GM18519 (cell line): ENCODE measurements at regions not wholly inside any gene's neighbourhood (a gene's known extent, or its start where the extent isn't known, plus 50 kb on each side); places are given as distances from the start of the nearest gene placed in this dataset.

Experiments
- ATAC-seq: cut with Tn5 transposase; IDR thresholded peaks from one replicate; pipeline ENCODE4 v1.9.1; 2021; ENCODE audit warnings: mild to moderate bottlenecking, moderate library complexity; ENCODE audit not compliant: unreplicated experiment, low FRiP score

DNA sequence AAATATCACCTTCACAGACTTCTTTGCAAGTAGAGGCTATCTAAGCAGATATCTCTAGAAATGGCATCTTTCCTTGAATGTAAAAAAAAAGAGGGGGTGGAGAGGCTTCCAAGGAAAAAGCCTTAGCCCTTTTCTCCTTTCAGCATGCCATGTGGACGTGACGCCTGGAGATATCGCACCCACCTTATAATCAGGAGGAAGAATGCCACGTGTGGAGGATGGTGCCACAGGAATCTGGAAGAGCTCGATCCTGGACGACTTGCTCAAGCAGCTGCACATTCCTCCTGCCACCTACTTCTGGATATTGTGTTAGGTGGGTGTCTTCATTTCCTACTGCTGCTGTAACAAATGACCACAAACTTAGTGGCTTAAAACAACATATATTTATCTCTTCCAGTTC, 203.6 kb downstream of the NUAK1 start:
- ATAC-seq: no peak

DNA sequence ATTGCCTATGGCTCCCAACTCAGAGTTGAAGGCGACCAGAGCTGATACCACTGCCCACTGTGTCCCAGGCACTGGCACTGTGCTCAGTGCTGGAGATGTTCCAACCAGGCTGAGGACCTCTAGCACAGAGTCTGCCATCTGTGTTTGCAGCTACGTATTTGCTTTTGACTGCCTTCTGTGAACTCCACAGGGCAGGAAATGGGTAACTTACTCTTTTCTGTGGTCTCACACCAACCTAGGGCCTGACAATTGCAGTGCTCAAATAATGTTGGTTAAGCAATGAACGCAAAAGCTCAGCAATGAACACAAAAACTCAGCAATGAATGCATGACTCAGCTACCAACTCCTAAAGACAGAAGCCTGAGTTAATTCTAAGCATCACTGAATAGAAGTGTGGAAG, 202.8 kb downstream of the NUAK1 start:
- no peak for ATAC-seq

DNA sequence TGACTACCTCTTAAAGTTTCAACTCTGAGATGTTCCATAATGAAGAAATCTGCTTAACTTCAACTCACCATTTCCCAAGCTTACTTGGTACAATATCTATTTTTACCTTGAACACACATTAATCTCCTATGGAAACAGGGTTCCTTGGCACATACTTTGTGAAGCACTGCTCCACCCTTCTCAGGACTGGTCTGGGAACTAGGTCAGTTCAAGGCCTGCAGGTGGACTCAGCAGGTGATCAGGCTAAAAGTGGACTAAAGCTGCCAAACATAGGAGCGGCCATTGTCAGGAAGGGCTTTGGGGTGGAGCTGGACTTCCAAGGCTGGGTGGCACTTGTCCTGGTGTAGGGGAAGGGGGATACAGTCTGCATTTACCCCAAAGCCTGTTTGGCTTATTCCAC, 202.3 kb downstream of the NUAK1 start:
- ATAC-seq: no peak

DNA sequence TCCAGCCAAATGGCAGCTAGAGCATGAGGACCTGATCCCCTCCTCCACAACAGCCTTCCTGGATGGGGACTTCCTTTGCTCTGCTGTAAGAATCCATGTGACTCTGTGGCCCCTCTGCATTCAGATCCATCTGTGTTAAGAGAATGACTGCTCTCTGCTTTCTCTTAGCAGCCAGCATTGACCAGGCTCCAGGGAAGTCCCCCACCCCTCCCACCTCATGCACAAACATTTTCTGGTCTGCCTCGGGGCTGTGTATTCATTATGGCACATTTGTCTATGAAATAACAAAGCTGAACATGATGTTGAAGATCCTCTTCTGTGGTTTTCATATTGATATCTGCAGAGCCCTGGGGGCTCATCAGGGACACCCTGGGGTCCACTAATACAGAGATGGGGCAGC, 201.7 kb downstream of the NUAK1 start:
- ATAC-seq: no peak

DNA sequence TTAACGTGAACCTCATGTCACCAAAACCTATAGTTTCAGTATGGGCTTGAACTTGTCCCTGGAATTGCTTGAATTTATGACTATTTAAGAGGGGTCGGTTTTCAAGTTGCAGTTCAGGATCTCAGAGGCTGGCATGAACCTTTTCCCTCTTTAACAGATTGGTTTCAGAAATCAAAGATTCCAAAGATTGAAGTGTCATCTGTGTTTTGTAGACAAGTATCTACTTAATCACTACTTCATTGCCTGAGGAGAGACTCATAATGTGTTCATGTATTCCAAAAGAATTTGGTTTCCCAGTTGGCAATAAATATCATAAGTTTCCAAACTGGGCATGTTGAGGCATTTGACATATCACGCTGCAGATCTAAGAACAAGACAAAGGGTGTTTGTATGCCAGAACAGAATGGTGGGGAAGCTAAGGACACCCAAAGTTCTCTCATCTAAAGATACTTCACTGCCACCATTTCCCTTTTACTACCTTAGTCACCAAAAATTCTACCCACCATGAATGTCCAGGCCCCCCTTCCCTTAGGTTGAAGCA, 199.5 kb downstream of the NUAK1 start:
- no peak for ATAC-seq

DNA sequence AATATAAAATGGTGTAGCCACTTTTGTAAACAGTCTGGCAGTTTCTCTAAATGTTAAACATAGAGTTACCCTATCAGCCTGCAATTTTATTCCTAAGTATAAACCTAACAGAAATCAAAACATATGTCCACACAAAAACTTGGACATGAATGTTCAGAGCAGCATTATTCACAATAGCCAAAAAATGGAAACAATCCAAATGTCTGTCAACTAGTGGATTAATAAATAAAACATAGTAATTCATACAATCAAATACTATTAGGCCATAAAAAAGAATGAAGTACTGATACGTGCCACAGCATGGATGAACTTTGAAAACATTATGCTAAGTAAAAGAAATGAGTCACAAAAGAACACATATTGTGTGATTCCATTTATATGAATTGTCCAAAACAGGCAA, 196.5 kb downstream of the NUAK1 start:
- ATAC-seq: no peak

DNA sequence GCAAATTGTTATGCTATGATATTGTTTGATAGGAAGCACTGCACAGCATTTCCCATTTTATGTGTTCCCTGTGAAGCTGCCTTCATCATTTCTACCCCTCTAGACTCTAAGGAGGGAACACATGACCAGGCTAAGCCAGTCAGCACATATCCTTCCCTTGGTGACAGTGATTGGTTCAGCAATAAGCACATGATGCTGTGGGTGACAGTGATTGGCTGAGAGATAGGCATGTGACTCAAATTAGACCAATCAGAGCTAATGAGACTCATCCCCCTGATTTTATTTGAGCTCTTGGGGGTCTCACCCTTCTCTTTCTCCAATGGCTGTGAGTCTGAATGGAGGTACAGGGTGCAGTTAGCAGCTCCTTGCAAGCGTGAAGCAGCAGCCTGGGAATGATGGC, 195.2 kb downstream of the NUAK1 start:
- ATAC-seq: no peak

DNA sequence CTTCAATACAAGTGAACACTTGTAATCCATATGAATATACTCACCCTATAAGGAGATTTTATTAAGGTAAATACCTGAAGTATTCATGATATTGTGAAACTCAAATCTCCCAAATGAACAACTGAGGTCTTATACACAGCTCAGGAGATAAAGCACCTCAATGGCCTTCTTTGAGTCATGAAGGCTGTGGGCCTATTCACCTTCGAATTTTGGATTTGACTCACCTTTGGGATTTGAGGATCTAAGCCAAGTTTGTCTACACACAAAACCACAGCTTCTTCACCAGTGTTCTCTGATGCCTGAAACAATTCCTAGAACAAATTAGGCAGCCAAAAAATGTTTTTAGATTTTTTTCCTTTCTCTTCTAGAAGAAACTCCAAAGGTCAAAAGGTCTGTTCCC, 194.1 kb downstream of the NUAK1 start:
- no peak for ATAC-seq

DNA sequence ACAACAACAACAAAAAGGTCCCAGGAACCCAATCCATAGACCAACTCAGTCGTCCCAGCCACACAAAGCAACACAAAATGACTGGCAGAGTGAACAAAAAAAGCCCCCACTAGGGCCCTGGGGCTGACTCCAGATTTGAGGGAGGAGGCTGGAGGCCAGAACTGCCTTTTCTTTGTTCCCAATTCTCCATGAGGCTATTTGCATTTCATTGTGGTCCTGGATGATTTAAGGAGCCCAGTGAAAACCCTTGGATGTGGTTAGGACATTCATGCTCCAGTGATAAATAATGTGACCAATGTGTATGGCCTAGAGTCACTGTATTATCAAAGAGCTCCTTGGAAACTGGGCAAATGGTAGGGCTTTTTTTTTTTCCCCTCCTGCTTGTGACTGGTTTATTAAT, 192.9 kb downstream of the NUAK1 start:
- no peak for ATAC-seq

DNA sequence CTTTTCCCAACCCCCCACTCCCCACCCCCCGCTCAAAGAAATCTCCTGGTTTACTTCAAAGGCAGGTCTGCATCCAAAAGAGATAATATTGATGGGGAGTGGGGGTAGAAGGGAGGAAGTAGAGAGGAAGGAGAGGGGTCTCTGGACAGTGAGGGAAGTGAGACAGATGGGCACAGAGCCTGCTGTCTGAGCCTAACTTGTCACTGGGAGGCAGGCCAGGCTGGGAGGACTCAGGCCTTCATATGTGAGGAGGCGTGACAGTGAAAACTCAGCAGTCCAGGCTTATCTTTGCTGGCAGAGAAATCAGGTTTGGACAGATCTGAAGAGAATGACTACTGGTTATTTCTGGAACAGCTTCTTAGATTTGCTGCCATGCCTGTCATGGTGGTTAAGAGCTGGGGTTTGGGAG, 192.3 kb downstream of the NUAK1 start:
- no peak for ATAC-seq

DNA sequence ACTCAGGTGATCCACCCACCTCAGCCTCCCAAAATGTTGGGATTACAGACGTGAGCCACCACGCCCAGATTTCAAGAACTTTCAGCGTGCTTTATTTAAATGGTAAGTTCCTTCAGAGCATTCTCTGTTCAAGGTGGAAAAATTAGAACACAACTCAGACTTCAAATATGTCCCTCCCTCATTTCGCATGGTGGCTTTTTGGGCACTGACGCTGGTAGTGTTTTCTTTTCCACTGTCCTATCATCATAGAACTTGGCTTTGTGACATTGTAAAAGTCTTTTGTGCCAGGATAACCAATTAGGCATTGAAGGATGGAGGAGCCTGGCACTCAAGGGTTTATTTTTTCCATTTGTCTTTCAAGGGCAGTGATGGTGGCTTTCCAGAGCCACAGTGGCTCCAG, 190.8 kb downstream of the NUAK1 start:
- no peak for ATAC-seq

DNA sequence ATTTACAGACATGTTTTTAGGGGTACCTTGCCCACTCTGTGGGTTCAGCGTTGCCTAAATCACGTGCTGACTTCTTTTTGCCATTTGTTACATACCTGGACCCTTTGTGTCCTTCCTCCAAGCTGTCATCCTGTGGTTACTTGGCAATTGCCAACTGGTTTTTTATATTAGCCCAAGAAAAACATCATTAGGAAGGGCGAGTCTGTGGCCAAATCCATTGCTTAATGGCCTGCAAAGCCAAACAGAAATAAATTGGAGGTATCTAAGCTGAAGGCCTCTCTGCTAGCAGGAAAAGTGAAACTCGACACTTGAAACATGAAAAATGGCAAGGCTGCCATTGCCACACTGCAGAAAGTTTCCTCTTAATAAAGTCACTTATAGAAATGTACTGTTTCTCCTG, 190.4 kb downstream of the NUAK1 start:
- ATAC-seq: no peak

DNA sequence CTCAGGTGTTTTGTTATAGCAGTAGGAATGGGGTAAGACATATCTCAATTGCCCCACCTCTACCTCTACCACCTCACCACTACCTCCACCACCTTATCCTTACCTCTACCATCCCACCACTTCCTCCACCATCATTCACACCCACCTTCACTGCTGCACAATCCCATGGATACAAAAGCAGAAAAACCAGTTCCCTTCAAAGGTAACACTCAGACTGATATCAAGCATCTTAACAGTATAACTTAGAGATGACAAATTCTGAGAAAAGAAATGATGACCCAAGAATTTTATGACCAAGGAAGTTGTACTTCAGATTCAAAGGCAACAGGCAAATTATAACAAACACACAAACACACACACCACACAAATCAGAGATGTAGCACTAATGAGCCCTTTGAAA, 189.4 kb downstream of the NUAK1 start:
- ATAC-seq: no peak

DNA sequence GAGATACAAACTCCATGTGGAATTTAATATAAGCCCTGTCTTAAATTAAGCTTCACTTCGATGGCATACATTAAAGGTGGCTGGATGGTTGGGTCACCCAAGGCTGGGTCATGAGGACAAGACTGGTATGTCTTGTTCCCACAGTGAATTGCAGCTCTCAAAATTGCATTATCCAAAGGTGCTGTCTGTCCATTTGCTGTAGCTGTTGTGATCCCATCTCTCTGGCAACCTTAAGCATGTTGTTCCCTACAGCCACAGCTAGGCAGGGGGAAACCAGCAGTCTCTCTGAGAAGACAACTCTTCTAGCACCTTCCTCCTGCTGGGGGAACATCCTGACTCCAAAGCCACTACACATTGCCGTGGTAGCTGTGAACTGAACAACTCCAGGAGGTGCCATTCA, 187.0 kb downstream of the NUAK1 start:
- no peak for ATAC-seq

DNA sequence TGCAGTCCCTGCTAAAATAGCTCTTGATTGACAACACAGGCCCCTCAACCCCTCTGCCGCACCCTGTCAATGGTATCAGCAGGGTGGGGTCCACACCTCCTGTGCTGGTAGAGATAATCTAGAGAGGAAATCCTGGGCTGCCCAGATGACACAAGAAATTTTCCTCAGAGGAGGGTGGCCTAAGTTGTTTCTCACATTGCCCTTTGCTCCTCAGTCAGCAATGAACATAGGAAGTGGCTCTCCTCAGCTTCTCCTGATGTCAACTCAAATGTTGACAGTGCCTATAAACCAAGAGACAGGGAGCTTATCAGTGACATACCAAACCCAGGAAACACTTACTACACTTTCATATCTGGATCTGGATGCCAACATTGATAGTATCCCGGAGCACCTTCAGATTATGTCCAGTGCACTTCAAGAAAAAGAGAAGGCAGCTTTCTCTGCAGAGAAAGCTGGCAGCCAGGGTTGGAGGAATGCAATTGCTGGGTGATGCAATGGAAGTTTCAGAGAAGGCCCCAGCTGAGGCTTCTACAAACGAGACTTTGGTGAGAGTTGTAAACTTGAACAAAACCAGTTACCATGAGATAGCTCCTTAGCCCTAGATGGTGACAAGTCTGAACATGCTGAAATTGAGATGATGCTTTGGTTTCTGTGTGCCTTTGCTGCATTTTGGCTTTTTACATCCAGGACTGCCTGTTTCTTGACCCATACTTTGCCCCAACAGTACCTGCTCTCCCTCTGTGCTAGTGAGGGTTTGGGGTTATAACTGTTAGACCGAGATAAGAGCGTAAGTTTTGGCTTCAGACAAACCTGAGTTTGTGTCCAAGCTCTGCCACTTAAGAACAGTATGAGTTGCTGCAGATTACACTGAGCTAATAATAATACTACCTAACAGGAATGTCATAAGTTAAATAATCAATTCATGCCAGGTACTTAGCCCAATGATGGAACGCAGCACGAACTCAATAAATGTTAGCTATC, 183.5 kb downstream of the NUAK1 start:
- ATAC-seq: no peak

DNA sequence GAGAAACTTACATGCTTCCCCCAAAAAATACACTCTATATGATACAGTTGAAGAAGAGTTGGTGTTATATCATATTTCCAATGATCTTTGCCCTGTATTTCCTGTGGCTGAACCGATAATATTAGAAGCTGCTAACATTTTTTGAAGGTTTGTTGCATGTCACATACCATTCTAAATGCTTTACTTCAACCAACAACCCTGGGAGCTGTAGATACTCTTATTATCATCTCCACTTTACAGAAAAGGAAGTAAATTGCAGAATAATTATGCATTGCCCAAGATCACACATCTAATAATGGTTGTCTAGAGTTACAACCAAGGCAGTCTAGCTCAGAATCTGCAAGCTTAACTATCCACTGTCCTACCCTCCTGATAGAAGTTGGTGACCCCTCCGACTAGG, 182.8 kb downstream of the NUAK1 start:
- no peak for ATAC-seq

DNA sequence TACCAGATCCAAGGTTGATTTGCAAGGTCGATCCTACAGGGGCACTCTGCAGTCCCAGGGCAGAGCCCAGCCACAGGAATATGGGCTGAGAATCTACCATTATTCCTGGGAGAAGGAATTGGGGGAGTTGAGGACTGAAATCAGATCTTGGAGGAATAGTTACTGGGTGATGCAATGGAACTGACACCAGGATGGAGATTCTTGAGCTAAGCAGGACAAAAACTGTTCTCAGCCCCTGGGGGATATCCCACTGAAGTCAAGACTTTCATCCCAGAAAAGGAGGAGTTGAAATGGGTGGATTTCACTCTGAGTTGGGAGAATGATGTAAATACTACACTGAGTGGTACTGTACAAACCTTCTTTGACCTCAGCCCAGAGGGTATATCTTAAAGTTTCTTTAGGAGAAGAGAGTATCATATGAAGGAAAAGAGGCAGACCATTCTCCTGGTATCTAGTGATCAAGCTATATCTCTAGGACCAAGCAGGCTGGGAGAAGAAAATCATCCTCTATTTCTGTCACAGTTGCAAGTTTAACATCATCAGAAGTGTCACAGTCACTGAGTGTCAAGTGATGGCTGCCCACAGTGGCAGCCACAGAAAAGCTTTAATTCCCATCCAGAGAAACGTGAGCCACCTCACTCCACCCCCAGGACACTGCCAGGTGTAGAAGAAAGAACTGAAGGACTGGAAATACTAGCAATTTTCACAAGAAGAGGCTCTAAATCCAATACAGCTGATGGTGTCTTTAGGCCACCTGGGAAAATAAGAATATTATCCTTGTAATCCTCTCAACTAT, 181.9 kb downstream of the NUAK1 start:
- ATAC-seq: no peak

DNA sequence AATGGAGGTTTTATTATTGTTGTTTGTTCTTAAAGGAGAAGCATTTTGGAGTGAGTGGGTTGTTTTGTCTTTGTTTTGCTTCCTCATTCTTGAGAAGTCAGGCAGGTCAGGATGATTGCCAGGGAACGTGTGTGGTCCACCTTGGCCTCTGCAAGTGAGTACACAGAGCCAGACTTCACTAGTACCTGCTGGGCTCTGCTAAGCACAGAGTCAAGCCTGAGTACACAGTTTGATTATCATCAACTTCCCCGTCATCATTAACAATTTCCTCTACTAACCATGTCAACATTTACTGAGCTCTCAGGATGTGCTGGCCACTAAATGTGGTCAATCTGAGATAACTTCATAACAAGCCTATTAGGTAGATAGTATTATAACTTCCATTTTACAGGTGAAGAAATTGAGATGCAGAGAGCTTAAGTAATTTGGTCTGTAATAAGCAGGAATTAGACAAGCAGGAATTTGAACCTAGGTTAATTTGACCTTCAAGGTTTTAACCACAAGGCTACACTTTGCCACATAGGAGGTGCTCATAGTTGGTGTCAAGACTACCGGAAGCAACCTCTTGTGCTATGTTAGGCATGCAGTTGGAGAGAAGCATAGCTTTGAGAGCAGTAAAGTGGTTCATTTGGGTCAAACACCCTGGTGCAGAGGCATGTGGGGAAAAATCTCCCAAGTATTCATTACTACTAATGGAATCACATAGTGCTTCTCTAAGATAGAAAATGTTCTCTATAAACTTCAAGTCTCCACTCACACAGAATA, 178.3 kb downstream of the NUAK1 start:
- ATAC-seq: no peak

DNA sequence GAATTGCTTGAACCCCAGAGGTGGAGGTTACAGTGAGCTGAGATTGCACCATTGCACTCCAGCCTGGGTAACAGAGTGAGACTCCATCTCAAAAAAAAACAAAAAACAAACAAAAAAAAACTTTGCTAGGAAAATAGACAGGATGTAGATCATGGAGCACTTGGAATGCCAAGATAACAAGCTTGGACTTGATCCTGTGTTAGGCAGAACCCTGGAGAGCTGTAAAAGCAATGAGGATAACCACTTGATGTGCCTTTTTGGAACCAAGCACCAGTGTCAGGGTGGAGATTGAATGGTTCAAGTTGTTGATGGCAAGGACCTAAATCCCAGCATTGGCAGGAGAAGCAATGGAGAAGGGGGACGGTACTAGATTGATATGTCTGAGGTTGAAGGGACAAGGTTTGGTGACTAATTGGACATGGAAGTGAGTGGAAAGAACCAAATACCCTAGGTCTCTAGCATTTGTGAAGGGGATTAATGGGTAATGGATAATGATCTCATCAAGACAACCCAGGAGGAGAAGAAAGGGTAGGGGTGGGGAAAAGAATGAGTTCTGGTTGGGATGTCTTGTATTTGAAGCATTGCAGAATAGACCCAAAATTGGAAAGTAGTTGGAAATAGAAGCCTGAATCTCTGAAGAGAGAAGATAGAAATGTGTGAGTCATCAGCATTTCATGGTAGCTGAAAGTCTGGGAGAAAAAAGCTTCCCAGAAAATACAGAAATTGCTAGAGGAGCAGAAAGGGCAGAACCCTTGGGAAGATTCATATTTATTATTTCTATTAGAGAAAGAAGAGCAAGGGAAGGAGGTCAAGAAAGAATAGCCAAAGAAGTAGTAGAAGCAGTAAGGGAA, 176.7 kb downstream of the NUAK1 start:
- no peak for ATAC-seq
